GM12878 (cell line): ENCODE measurements at regions not wholly inside any gene's neighbourhood (a gene's known extent, or its start where the extent isn't known, plus 50 kb on each side); places are given as distances from the start of the nearest gene placed in this dataset.

Experiments used
- ATAC-seq: fragments of 200-7000 bp; cut with Tn5 transposase; 3 replicates; pipeline ENCODE4 v1.9.1; 2020; ENCODE audit warnings: mild to moderate bottlenecking, moderate library complexity
- BruUV-seq: library from RNA; stranded (reverse); fragments of 400-500 nt; replicated peaks from 2 replicates; lab custom pipeline; 2021; lab: Mats Ljungman, UMichigan
- CTCF ChIA-PET: fragments of 300-600 bp; sonication (Branson Sonifier 250); formaldehyde crosslinking; extraction: SDS; loops from one replicate; lab custom pipeline; 2021; ENCODE audit warnings: inconsistent platforms; lab: Yijun Ruan, JAX
- POLR2A ChIA-PET: fragments of 350-600 bp; formaldehyde crosslinking; extraction: SDS; loops from one replicate; lab custom pipeline; 2021; ENCODE audit warnings: inconsistent platforms; lab: Charles Lee
- RAD21 ChIA-PET: fragments of 300-600 bp; sonication (Branson Sonifier 250); formaldehyde crosslinking; loops from one replicate; lab custom pipeline; 2023; ENCODE audit warnings: antibody characterized with exemption; ENCODE audit not compliant: unreplicated experiment; lab: Charles Lee
- SMC1A ChIA-PET: fragments of 300-600 bp; sonication (Branson Sonifier 250); formaldehyde crosslinking; loops from one replicate; lab custom pipeline; 2023; ENCODE audit not compliant: unreplicated experiment, uncharacterized antibody; lab: Charles Lee
- DNase-seq: peaks from one replicate; pipeline ENCODE4 v3.0.0-alpha.2; 2011; ENCODE audit warnings: low read depth, low spot score
- FAIRE-seq: peaks from 3 replicates; lab custom pipeline; 2011; peaks lifted over from hg19 to GRCh38; lab: Jason Lieb, UNC
- H2AFZ ChIP-seq: 2 replicates; pipeline ENCODE4 v1.6.0; 2011; ENCODE audit warnings: low read depth, low read length, control low read depth; ENCODE audit not compliant: control insufficient read depth
- H3K27ac ChIP-seq: 2 replicates; pipeline ENCODE4 v1.5.1; 2011; ENCODE audit warnings: control low read depth; ENCODE audit not compliant: control insufficient read depth, insufficient read depth
- H3K27me3 ChIP-seq, 2 experiments: replicated peaks in 1 of 2; 2 replicates each; pipeline versions ENCODE4 v1.6.0 to v1.6.1; 2011; ENCODE audit warnings: low read length in 1 of 2; ENCODE audit not compliant: control insufficient read depth in 2 of 2, insufficient read depth in 2 of 2
- H3K36me3 ChIP-seq, 2 experiments: 2 replicates each; pipeline ENCODE4 v1.5.1; 2011; ENCODE audit warnings: low read length in 1 of 2; ENCODE audit not compliant: control insufficient read depth in 2 of 2, insufficient read depth in 2 of 2
- H3K4me1 ChIP-seq: 2 replicates; pipeline ENCODE4 v1.6.1; 2011; ENCODE audit warnings: mild to moderate bottlenecking, low read length, moderate library complexity, mixed read lengths; ENCODE audit not compliant: control insufficient read depth, insufficient read depth
- H3K4me2 ChIP-seq: 2 replicates; pipeline ENCODE4 v1.6.0; 2011; ENCODE audit warnings: control low read depth; ENCODE audit not compliant: control insufficient read depth, insufficient read depth
- H3K4me3 ChIP-seq: fragments of 200-600 bp; sonication (generic); 2 replicates; pipeline ENCODE4 v1.5.1; 2016
- H3K79me2 ChIP-seq: 2 replicates; pipeline ENCODE4 v1.6.0; 2011; ENCODE audit warnings: low read length; ENCODE audit not compliant: control insufficient read depth, insufficient read depth
- H3K9ac ChIP-seq: 2 replicates; pipeline ENCODE4 v1.8.0; 2011; ENCODE audit warnings: low read length, control low read depth, mixed read lengths; ENCODE audit not compliant: control insufficient read depth, insufficient read depth
- H3K9me3 ChIP-seq: replicated peaks from 3 replicates; pipeline ENCODE4 v1.5.1; 2011; ENCODE audit warnings: mild to moderate bottlenecking, low read length; ENCODE audit not compliant: control insufficient read depth, insufficient read depth
- H4K20me1 ChIP-seq: 2 replicates; pipeline ENCODE4 v1.6.0; 2011; ENCODE audit not compliant: control insufficient read depth, insufficient read depth
- BHLHE40 ChIP-seq, 2 experiments: fragments of 450-650 bp in 1 of 2; IDR thresholded peaks; 2 replicates each; pipeline ENCODE4 v1.6.1; 2011 to 2017; ENCODE audit warnings: low read depth in 2 of 2, borderline replicate concordance in 1 of 2, improper control_type of control experiment in 1 of 2, low read length in 1 of 2, mild to moderate bottlenecking in 1 of 2
- CBX5 ChIP-seq: sonication (generic); IDR thresholded peaks from 2 replicates; pipeline ENCODE4 v1.6.1; 2016; ENCODE audit warnings: low read depth, moderate library complexity, mild to moderate bottlenecking, inconsistent platforms
- E4F1 ChIP-seq: fragments of 450-650 bp; IDR thresholded peaks from 2 replicates; pipeline ENCODE4 v1.6.1; 2018; ENCODE audit warnings: borderline replicate concordance, mild to moderate bottlenecking; ENCODE audit not compliant: partially characterized antibody
- EZH2 ChIP-seq: IDR thresholded peaks from 2 replicates; pipeline ENCODE4 v1.6.1; 2012; ENCODE audit warnings: low read depth, mild to moderate bottlenecking, control low read depth, inconsistent platforms, low read length, borderline replicate concordance; ENCODE audit not compliant: control insufficient read depth
- HSF1 ChIP-seq: fragments of 150-350 bp; IDR thresholded peaks from 2 replicates; pipeline ENCODE4 v1.6.1; 2014; ENCODE audit warnings: mild to moderate bottlenecking, low read depth, low read length
- IKZF2 ChIP-seq, 2 experiments: fragments of 450-650 bp; IDR thresholded peaks; 2 replicates each; pipeline ENCODE4 v1.6.1; 2017; ENCODE audit warnings: mild to moderate bottlenecking in 2 of 2, moderate library complexity in 2 of 2
- JUNB ChIP-seq: IDR thresholded peaks from 2 replicates; pipeline ENCODE4 v1.6.1; 2016; ENCODE audit warnings: antibody characterized with exemption, mild to moderate bottlenecking
- MEF2B ChIP-seq: fragments of 450-650 bp; IDR thresholded peaks from 2 replicates; pipeline ENCODE4 v1.6.1; 2018; ENCODE audit warnings: mild to moderate bottlenecking, moderate library complexity; ENCODE audit not compliant: partially characterized antibody, poor library complexity, severe bottlenecking
- NRF1 ChIP-seq: conservative IDR thresholded peaks from 2 replicates; pipeline ENCODE4 v1.6.1; 2011; ENCODE audit warnings: mild to moderate bottlenecking, low read depth, low read length, improper control_type of control experiment
- PML ChIP-seq: IDR thresholded peaks from 2 replicates; pipeline ENCODE4 v1.6.1; 2012; ENCODE audit warnings: low read length, inconsistent platforms
- POLR2A ChIP-seq: IDR thresholded peaks from 2 replicates; pipeline ENCODE4 v1.6.1; 2011; ENCODE audit warnings: low read depth, mild to moderate bottlenecking, low read length
- STAT1 ChIP-seq: fragments of 450-650 bp; conservative IDR thresholded peaks from 2 replicates; pipeline ENCODE4 v1.6.1; 2014; ENCODE audit warnings: antibody characterized with exemption, mild to moderate bottlenecking
- STAT3 ChIP-seq: IDR thresholded peaks from 2 replicates; pipeline ENCODE4 v1.6.1; 2011; ENCODE audit warnings: low read depth, low read length, improper control_type of control experiment
- ZBED1 ChIP-seq: IDR thresholded peaks from 2 replicates; pipeline ENCODE4 v1.6.1; 2016; ENCODE audit warnings: borderline replicate concordance
- ZBTB33 ChIP-seq: fragments of 450-650 bp; IDR thresholded peaks from 2 replicates; pipeline ENCODE4 v1.6.1; 2017; ENCODE audit warnings: mild to moderate bottlenecking
- WGBS: methylation state at CpG from one replicate; pipeline ENCODE4 v1.1.6; 2016; ENCODE audit warnings: low lambda C conversion rate; ENCODE audit not compliant: insufficient replicate concordance, insufficient coverage; ENCODE audit errors: missing lambda C conversion rate; 5-methylcytosine and 5-hydroxymethylcytosine counted together
- in situ Hi-C: fragments of 300-500 bp; cut with MboI; formaldehyde crosslinking; loops from 9 replicates; pipeline ENCODE4 v1.14.3; 2018; ENCODE audit warnings: mixed read lengths
- intact Hi-C: fragments of 100-400 bp; cut with micrococcal nuclease; formaldehyde crosslinking; loops from one replicate; pipeline ENCODE4 v1.14.2; 2022; ENCODE audit not compliant: unreplicated experiment

- SMC1A ChIA-PET: interaction anchor here (0.6 to 5.5 kb wide), 27 partner anchors 9 to 1461 kb away, joined by 3 to 55 read pairs (median 4); partner anchors contain the start of gene SOX4
- Histone ChIP-seq H3K36me3 (no peaks in the 10 kb centered on the region; a peak in 1 of 4 replicates), H2AFZ (peak overlapping the region; percentile 85), H3K27me3 (no peaks in the 10 kb centered on the region), H3K79me2 (no peaks in the 10 kb centered on the region), H3K4me2 (peak overlapping the region; percentile 90), H3K9ac (peak overlapping the region; percentile 80), H3K4me1 (peaks cover 38% of the 10 kb centered on the region), H3K27ac (peak overlapping the region; percentile 96), H4K20me1 (no peaks in the 10 kb centered on the region), H3K9me3 (peaks cover 6% of the 10 kb centered on the region), H3K4me3 (peak overlapping the region; percentile 54; the same call in 1 of the 2 replicates)
- in situ Hi-C loops (no loop called here), intact Hi-C loops (loop anchor here (2.0 to 10.0 kb wide), 4 partner anchors 44 to 860 kb away; no protein-coding TSS in a partner anchor)
- CTCF ChIA-PET: interaction anchor here (1.7 kb wide), 1 partner anchor 11 kb away, joined by 6 read pairs; no protein-coding TSS in a partner anchor
- peak; percentile 52 for FAIRE-seq
- POLR2A ChIA-PET: interaction anchor here (0.7 to 2.0 kb wide), 3 partner anchors 11 to 40 kb away, joined by 4 to 8 read pairs (median 5); no protein-coding TSS in a partner anchor
- RAD21 ChIA-PET: interaction anchor here (0.7 to 4.4 kb wide), 25 partner anchors 9 to 1461 kb away, joined by 3 to 40 read pairs (median 4); partner anchors contain the start of gene SOX4
- DNase-seq: peak; percentile 62
- 0% methylated on average over 4 of the region's 4 CpGs for WGBS
- BruUV-seq: no TSS peak
- peak; percentile 70 for ATAC-seq
- TF ChIP-seq IKZF2 (IDR thresholded peaks at IDR 0.05) (peak; percentile 78 to 80; a peak in 2 of 4 replicates), ZBED1 (peak; percentile 38; the same call in 1 of the 2 replicates), EZH2 (no peak), BHLHE40 (IDR thresholded peaks at IDR 0.05; ENCODE audit: borderline replicate concordance in 1 of 2, low read depth in 2 of 2, low read length in 1 of 2) (peak in 1 of 2 experiments; percentile 14; a peak in 1 of 4 replicates), ZBTB33 (no peak), PML (no peak), STAT3 (no peak), MEF2B (peak; percentile 94), STAT1 (no peak), CBX5 (0 out of 2 replicates have a peak, but pooled peaks have one; percentile 28), NRF1 (no peak), HSF1 (no peak), E4F1 (no peak), JUNB (0 out of 2 replicates have a peak, but pooled peaks have one; percentile 14), POLR2A (no peak)
These were observed 271.8 kb downstream of the PRL start for GRCh38 chr6:22024973-22025467.
